NCI-H345 (cell line): ENCODE measurements at regions not wholly inside any gene's neighbourhood (a gene's known extent, or its start where the extent isn't known, plus 50 kb on each side); places are given as distances from the start of the nearest gene placed in this dataset.

Experiments used
- DNase-seq: peaks from one replicate; lab custom pipeline; 2025; lab: John Stamatoyannopoulos, UW

DNA sequence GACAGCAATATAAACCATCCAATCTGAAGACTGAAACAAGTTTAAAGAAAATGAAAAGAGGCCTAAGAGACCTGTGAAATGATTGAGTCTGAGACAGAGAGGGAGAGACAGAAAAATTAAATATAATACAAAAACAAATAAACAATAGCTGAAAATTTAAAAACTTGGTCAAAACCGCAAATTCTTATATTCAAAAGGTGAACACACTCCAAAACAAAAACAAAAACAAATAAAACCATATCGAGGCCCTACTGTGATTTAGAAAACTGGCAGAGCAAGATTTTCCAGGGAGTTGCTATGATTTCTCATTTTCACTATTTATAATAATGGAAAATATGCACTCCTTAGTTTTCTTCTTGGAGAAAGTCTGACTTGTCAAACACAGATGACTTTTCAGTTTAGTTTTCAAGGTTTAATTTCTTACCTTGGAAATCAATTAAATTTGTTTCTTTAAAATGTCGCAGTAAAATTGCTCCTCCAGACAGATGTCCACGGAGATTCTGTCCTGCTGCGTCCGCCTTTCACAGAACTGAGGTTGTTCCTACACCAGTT, 1420.3 kb downstream of the UQCRFS1 start:
- DNase-seq, result no peak

GRCh38 chr19:27780367-27781075, 1432.4 kb downstream of the UQCRFS1 start:
- no peak for DNase-seq

GRCh38 chr19:27779954-27780353, 1433.0 kb downstream of the UQCRFS1 start:
- no peak for DNase-seq

DNA sequence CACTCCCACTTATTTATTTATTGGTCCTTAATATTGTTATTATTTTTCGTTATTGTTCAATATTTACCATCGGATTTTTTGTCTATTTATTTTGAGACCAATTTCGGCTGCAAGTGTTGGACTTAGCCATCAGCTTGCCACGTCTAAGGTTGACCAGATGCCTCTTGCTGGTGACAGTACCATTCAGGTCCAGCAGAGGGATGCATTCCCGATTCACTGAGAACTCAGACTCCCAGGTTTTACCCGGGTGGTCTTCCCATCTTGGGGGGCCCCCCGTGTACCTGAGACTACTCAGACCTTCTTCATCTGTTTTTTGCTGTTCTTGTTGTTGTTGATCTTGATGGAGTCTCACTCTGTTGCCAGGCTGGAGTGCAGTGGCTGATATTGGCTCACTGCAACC, 1435.2 kb downstream of the UQCRFS1 start:
- no peak for DNase-seq

DNA sequence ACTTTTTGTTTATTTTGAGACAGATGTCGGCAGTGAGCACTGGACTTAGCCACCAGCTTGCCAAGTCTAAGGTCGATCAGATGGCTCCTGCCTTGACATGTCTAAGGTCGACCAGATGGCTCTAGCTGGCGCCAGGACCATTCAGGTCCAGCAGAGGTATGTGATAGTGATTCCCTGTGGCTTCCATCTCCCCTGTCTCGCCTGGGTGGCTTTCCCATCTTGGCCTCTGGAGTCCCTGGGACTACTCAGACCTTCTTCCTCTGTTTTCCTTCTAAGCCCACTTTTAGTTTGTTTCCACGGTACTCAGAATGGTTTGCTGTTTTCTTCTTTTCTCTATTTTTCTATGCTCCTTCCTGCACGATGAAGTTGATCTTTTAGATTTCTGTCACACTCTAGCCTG, 1435.7 kb downstream of the UQCRFS1 start:
- DNase-seq, result no peak

DNA sequence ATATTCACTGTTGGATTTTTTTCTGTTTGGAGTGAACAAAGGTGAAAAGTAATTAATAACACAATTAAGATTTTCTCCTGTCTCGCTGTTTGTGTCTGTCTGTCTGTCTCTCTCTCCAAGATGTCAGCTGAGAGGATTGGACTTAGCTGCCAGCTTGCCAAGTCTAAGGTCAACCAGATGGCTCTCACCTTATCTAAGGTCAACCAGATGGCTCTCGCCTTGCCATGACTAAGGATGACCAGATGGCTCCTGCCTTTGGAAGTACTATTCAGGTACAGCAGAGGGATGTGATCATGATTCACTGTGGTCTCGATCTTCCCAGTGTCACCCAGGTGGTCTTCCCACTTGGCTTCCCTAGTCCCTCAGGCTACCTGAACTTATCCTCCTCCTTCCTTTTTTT, 1436.4 kb downstream of the UQCRFS1 start:
- no peak for DNase-seq

DNA sequence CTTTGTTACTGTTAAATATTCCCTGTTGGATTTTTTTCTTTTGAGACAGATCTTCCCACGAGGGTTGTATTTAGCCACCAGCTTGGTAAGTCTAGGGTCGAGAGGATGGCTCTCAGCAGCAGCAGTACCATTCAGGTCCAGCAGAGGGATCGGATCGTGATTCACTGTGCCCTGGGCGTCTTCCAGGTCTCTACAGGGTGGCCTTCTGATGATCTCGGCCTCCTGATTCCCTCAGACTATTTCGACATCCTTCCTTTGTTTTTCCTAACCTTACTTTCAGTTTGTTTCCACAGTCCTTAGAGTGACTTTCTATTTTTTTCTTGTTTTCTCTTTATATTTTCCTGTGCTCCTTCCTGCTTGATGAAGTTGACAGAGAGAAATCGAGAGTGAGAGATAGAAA, 1436.9 kb downstream of the UQCRFS1 start:
- DNase-seq, result no peak

DNA sequence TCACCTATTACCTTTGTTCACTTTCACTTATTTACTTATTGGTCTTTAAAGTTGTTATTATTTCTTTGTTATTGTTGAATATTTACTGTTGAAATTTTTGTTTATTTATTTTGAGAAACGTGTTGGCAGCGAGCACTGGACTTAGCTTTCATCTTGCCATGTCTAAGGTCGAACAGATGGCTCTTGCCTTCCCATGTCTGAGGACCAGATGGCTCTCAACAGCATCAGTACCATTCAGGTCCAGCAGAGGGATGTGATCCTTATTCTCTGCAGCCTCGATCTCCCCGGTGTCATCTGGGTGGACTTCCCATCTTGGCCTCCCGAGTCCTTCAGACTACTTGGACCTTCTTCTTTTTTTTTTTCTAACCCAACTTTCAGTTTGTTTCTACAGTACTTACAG, 1437.6 kb downstream of the UQCRFS1 start:
- no peak for DNase-seq

DNA sequence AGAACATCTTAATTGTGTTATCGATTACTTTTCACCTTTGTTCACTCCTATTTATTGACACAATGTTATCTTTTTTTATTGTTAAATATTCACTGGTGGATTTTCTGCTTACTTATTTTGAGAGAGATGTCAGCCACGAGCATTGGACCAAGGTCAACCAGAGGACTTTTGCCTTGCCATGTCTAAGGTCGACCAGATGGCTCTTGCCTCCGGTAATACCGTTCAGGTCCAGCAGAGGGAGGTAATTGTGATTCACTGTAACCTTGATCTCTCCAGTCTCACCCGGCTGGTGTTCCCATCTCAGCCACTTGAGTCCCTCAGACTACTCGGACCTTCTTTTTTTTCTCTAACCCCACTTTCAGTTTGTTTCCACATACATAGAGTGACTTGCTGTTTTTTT, 1438.1 kb downstream of the UQCRFS1 start:
- DNase-seq, result no peak

DNA sequence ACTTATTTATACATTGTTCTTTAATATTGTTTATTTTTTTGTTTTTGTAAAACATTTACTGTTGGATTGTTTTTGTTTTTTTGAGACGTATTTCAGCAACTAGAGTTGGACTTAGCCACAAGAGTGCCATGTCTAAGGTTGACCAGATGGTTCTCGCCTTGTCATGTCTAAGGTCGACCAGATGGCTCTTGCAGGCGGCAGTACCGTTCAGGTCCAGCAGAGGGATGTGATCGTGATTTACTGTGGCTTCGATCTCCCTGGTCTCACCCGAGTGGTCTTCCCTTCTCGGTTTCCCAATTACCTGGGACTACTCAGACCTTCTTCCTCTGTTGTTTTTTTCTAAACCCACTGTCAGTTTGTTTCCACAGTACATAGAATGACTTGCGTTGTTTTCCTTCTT, 1438.6 kb downstream of the UQCRFS1 start:
- DNase-seq, result no peak

- no peak for DNase-seq
Observed at GRCh38 chr19:27773318-27774094, 1439.4 kb downstream of the UQCRFS1 start.

DNA sequence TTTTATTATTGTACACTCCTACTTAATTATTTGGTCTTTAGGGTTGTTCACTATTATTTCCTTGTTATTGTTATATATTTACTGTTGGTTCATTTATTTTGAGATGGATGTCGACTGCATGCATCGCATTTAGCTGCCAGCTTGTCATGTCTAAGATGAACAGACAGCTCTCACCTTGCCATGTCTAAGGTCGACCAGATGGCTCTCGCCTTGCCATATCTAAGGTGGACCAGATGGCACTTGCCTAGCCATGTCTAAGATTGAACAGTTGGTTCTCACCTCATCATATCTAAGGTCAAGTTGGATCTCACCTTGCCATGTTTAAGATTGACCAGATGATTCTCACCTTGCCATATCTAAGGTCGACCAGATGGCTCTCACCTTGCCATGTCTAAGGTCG, 1440.9 kb downstream of the UQCRFS1 start:
- no peak for DNase-seq

- DNase-seq, result no peak
Observed at GRCh38 chr19:27770095-27770494, 1442.9 kb downstream of the UQCRFS1 start.

GRCh38 chr19:27767234-27767633, 1445.7 kb downstream of the UQCRFS1 start:
- no peak for DNase-seq

- DNase-seq, result no peak
Observed at GRCh38 chr19:27765912-27766725, 1446.8 kb downstream of the UQCRFS1 start.

DNA sequence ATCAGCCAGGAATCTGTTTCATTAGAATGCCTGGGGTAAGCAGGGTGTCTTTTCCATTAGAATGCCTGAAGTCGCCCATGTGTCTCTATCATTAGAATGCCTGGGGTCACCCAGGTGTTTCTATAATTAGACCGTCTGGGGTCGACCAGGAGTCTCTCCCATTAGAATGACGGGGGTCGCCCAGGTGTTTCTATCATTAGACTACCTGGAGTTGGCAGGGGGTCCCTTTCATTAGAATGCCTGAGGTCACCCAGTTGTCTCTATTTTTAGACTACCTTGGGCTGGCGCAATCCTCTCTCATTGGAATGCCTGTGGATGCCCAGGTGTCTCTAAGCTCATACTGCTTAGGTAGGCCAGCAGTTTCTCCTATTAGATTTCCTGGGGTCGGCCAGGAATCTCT, 1447.6 kb downstream of the UQCRFS1 start:
- DNase-seq, result no peak

- no peak for DNase-seq
Observed at GRCh38 chr19:27764186-27764804, 1448.7 kb downstream of the UQCRFS1 start.

- no peak for DNase-seq
Observed at GRCh38 chr19:27762933-27763332, 1450.0 kb downstream of the UQCRFS1 start.

DNA sequence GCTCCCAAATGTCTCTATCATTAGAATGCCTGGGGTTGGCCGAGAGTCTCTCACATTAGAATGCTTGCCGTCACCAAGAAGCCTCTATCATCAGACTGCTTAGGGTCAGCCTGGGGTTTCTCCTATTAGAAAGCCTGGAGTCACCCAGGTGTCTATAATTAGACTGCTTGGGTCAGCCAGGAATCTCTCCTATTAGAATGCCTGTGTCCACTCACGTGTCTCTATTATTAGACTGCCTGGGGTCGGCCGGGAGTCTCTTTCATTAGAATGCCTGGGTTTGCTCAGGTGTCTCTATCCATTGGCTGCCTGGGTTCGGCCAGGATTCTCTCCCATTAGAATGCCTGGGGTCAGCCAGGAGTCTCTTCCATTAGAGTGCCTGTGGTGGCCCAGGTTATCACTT, 1453.1 kb downstream of the UQCRFS1 start:
- DNase-seq, result no peak

- DNase-seq, result no peak
Observed at GRCh38 chr19:27758626-27759505, 1454.1 kb downstream of the UQCRFS1 start.

GRCh38 chr19:27754700-27755099, 1458.3 kb downstream of the UQCRFS1 start:
- DNase-seq, result no peak
